NB4 (cell line): ENCODE measurements at regions not wholly inside any gene's neighbourhood (a gene's known extent, or its start where the extent isn't known, plus 50 kb on each side); places are given as distances from the start of the nearest gene placed in this dataset.

Experiments used
- CTCF ChIP-seq: IDR thresholded peaks from one replicate; pipeline ENCODE4 v1.5.1; 2012; ENCODE audit warnings: low read depth, low read length
- POLR2A ChIP-seq: IDR thresholded peaks from 2 replicates; pipeline ENCODE4 v1.6.1; 2011; ENCODE audit warnings: mild to moderate bottlenecking; ENCODE audit not compliant: insufficient read length; ENCODE audit errors: extremely low read depth

GRCh38 chr10:111482621-111483216, 405.9 kb downstream of the ADRA2A start:
- TF ChIP-seq CTCF (no peak), POLR2A (no peak)
